HCT116 (cell line): ENCODE measurements at regions not wholly inside any gene's neighbourhood (a gene's known extent, or its start where the extent isn't known, plus 50 kb on each side); places are given as distances from the start of the nearest gene placed in this dataset.

ENCODE experiments used
- CEBPB ChIP-seq: IDR thresholded peaks from 2 replicates; pipeline ENCODE4 v1.6.1; 2012; ENCODE audit warnings: low read depth
- EGR1 ChIP-seq: IDR thresholded peaks from 2 replicates; pipeline ENCODE4 v1.6.1; 2012; ENCODE audit warnings: low read depth
- EZH2 ChIP-seq: fragments of 200-600 bp; sonication (generic); IDR thresholded peaks from 2 replicates; pipeline ENCODE4 v1.6.1; 2017; ENCODE audit warnings: antibody characterized with exemption, mixed run types
- JUND ChIP-seq: IDR thresholded peaks from 2 replicates; pipeline ENCODE4 v1.6.1; 2012
- POLR2A ChIP-seq: IDR thresholded peaks from 2 replicates; pipeline ENCODE4 v1.7.0; 2011; ENCODE audit warnings: borderline replicate concordance; ENCODE audit not compliant: insufficient read depth, insufficient read length; ENCODE audit errors: extremely low read depth
- POLR2AphosphoS5 ChIP-seq: IDR thresholded peaks from 2 replicates; pipeline ENCODE4 v1.6.1; 2011; ENCODE audit warnings: mild to moderate bottlenecking, low read depth, low read length, moderate library complexity
- SIN3A ChIP-seq: IDR thresholded peaks from 2 replicates; pipeline ENCODE4 v1.6.1; 2012; ENCODE audit warnings: low read depth
- YY1 ChIP-seq: IDR thresholded peaks from 2 replicates; pipeline ENCODE4 v1.6.1; 2011; ENCODE audit warnings: low read length, low read depth, moderate library complexity, mild to moderate bottlenecking; ENCODE audit not compliant: insufficient replicate concordance; ENCODE audit errors: extremely low read depth
- ZBTB33 ChIP-seq: IDR thresholded peaks from 2 replicates; pipeline ENCODE4 v1.6.1; 2011; ENCODE audit warnings: mild to moderate bottlenecking, low read length, moderate library complexity; ENCODE audit not compliant: insufficient replicate concordance; ENCODE audit errors: extremely low read depth
- ZNF274 ChIP-seq: fragments of 200-500 bp; sonication (Bioruptor generic); IDR thresholded peaks from 2 replicates; pipeline ENCODE4 v1.6.1; 2014; ENCODE audit warnings: mild to moderate bottlenecking, low read depth, low read length, inconsistent platforms
- TF ChIP-seq, protein P1 (sequence below), 3 experiments: fragments of 200-600 bp in 1 of 3; sonication (generic) in 1 of 3; IDR thresholded peaks in 2 of 3; conservative IDR thresholded peaks in 1 of 3; 2 replicates each; pipeline ENCODE4 v1.5.1; 2012 to 2017; ENCODE audit warnings: low read depth in 2 of 3, low read length in 2 of 3, antibody characterized with exemption in 1 of 3, borderline replicate concordance in 1 of 3, control low read depth in 1 of 3, mild to moderate bottlenecking in 1 of 3, mixed read lengths in 1 of 3, mixed run types in 1 of 3, moderate library complexity in 1 of 3; ENCODE audit not compliant: insufficient read depth in 1 of 3
- TF ChIP-seq, protein P2 (sequence below): IDR thresholded peaks from 2 replicates; pipeline ENCODE4 v1.6.1; 2012

- TF ChIP-seq POLR2A (no peak), EZH2 (no peak), CEBPB (no peak), EGR1 (no peak), YY1 (no peak), ZBTB33 (no peak), JUND (no peak), POLR2AphosphoS5 (no peak), SIN3A (no peak), ZNF274 (no peak)
- TF ChIP-seq, protein P1, sequence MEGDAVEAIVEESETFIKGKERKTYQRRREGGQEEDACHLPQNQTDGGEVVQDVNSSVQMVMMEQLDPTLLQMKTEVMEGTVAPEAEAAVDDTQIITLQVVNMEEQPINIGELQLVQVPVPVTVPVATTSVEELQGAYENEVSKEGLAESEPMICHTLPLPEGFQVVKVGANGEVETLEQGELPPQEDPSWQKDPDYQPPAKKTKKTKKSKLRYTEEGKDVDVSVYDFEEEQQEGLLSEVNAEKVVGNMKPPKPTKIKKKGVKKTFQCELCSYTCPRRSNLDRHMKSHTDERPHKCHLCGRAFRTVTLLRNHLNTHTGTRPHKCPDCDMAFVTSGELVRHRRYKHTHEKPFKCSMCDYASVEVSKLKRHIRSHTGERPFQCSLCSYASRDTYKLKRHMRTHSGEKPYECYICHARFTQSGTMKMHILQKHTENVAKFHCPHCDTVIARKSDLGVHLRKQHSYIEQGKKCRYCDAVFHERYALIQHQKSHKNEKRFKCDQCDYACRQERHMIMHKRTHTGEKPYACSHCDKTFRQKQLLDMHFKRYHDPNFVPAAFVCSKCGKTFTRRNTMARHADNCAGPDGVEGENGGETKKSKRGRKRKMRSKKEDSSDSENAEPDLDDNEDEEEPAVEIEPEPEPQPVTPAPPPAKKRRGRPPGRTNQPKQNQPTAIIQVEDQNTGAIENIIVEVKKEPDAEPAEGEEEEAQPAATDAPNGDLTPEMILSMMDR (IDR thresholded peaks at IDR 0.05 in 2 of 3, conservative IDR thresholded peaks at IDR 0.05 in 1 of 3; ENCODE audit: borderline replicate concordance in 1 of 3, insufficient read depth in 1 of 3, low read depth in 2 of 3, low read length in 2 of 3) = no peak
- TF ChIP-seq, protein P2, sequence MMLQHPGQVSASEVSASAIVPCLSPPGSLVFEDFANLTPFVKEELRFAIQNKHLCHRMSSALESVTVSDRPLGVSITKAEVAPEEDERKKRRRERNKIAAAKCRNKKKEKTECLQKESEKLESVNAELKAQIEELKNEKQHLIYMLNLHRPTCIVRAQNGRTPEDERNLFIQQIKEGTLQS = no peak
Measured at GRCh38 chr6:92757925-92758324, 661.4 kb downstream of the EPHA7 start.
